ENCODE measurements at regions not wholly inside any gene's neighbourhood (a gene's known extent, or its start where the extent isn't known, plus 50 kb on each side); places are given as distances from the start of the nearest gene placed in this dataset.
"Not testable (repeated sequence)": the region's sequence is repeated elsewhere in the genome, so short reads cannot be mapped to it uniquely, and the experiment has no call there.

GRCh38 chr7:35853194-35853593, 52.3 kb downstream of the SEPTIN7 start:
- intact Hi-C loops (cut with DNase I); H3K27me3 ChIP-seq; H3K9me3 ChIP-seq; H3K9ac ChIP-seq (ENCODE audit: low read depth in 2 of 2, low read length in 2 of 2); H3K4me3 ChIP-seq; DNase-seq; H3K4me1 ChIP-seq; H3K27ac ChIP-seq; H3K36me3 ChIP-seq: not testable (repeated sequence)

- no peak overlapping the region for H3K27ac ChIP-seq
- intact Hi-C loops (cut with DNase I), result no loop called here
- no peaks in the 10 kb centered on the region for H3K4me1 ChIP-seq
- no peaks in the 10 kb centered on the region for H3K27me3 ChIP-seq
- H3K9me3 ChIP-seq, result no peaks in the 10 kb centered on the region
- no peak overlapping the region for H3K9ac ChIP-seq (ENCODE audit: low read depth in 2 of 2, low read length in 2 of 2)
- no peak overlapping the region for H3K4me3 ChIP-seq
- TF ChIP-seq CTCF (IDR thresholded peaks at IDR 0.05), result no peak
- no peaks in the 10 kb centered on the region for H3K36me3 ChIP-seq
- no peak for DNase-seq
Observed at GRCh38 chr7:35854311-35854710, 53.5 kb downstream of the SEPTIN7 start.

- no peak overlapping the region for H3K9ac ChIP-seq (ENCODE audit: low read depth in 2 of 2, low read length in 2 of 2)
- no peaks in the 10 kb centered on the region for H3K36me3 ChIP-seq
- no peaks in the 10 kb centered on the region for H3K9me3 ChIP-seq
- no peak for TF ChIP-seq CTCF (IDR thresholded peaks at IDR 0.05)
- H3K4me1 ChIP-seq, result no peaks in the 10 kb centered on the region
- H3K27me3 ChIP-seq, result no peaks in the 10 kb centered on the region
- no peak overlapping the region for H3K4me3 ChIP-seq
- DNase-seq, result no peak
- no peak overlapping the region for H3K27ac ChIP-seq
- intact Hi-C loops (cut with DNase I), result no loop called here
Observed at GRCh38 chr7:35856175-35856574, 55.3 kb downstream of the SEPTIN7 start.

- no peak for TF ChIP-seq CTCF (IDR thresholded peaks at IDR 0.05)
- Histone ChIP-seq H3K27me3 (no peaks in the 10 kb centered on the region), H3K36me3 (no peaks in the 10 kb centered on the region), H3K27ac (no peak overlapping the region), H3K4me1 (no peaks in the 10 kb centered on the region), H3K4me3 (no peak overlapping the region), H3K9ac (ENCODE audit: low read depth in 2 of 2, low read length in 2 of 2) (no peak overlapping the region), H3K9me3 (no peaks in the 10 kb centered on the region)
- intact Hi-C loops (cut with DNase I), result loop anchor here (10.0 kb wide), 1 partner anchor 56 kb away; the partner anchor contains the start of gene SEPTIN7
- DNase-seq, result no peak
Observed at GRCh38 chr7:35860664-35861063, 59.8 kb downstream of the SEPTIN7 start.

GRCh38 chr7:35865287-35865686, 64.4 kb downstream of the SEPTIN7 start:
- no peaks in the 10 kb centered on the region for H3K36me3 ChIP-seq
- H3K4me3 ChIP-seq, result no peak overlapping the region
- no peak for TF ChIP-seq CTCF (IDR thresholded peaks at IDR 0.05)
- intact Hi-C loops (cut with DNase I), result loop anchor here (10.0 kb wide), 1 partner anchor 60 kb away; the partner anchor contains the start of gene SEPTIN7
- no peaks in the 10 kb centered on the region for H3K4me1 ChIP-seq
- H3K27ac ChIP-seq, result no peak overlapping the region
- no peak for DNase-seq
- H3K27me3 ChIP-seq, result no peaks in the 10 kb centered on the region
- H3K9ac ChIP-seq (ENCODE audit: low read depth in 2 of 2, low read length in 2 of 2), result no peak overlapping the region
- no peaks in the 10 kb centered on the region for H3K9me3 ChIP-seq

- TF ChIP-seq CTCF (IDR thresholded peaks at IDR 0.05), result no peak
- Histone ChIP-seq H3K27me3 (no peaks in the 10 kb centered on the region), H3K9ac (ENCODE audit: low read depth in 2 of 2, low read length in 2 of 2) (no peak overlapping the region), H3K4me1 (no peaks in the 10 kb centered on the region), H3K4me3 (no peak overlapping the region), H3K9me3 (no peaks in the 10 kb centered on the region), H3K27ac (no peak overlapping the region), H3K36me3 (no peaks in the 10 kb centered on the region)
- no peak for DNase-seq
- intact Hi-C loops (cut with DNase I), result loop anchor here (10.0 kb wide), 1 partner anchor 61 kb away; the partner anchor contains the start of gene SEPTIN7
Observed at GRCh38 chr7:35866186-35866585, 65.3 kb downstream of the SEPTIN7 start.

- H3K4me1 ChIP-seq; H3K36me3 ChIP-seq; H3K4me3 ChIP-seq; H3K27ac ChIP-seq; H3K27me3 ChIP-seq; H3K9me3 ChIP-seq; DNase-seq; H3K9ac ChIP-seq (ENCODE audit: low read depth in 2 of 2, low read length in 2 of 2): not testable (repeated sequence)
- intact Hi-C loops (cut with DNase I), result loop anchor here (10.0 kb wide), 1 partner anchor 64 kb away; the partner anchor contains the start of gene SEPTIN7
Observed at GRCh38 chr7:35869117-35869516, 68.3 kb downstream of the SEPTIN7 start.
